DOHH2 (cell line): ENCODE measurements at regions not wholly inside any gene's neighbourhood (a gene's known extent, or its start where the extent isn't known, plus 50 kb on each side); places are given as distances from the start of the nearest gene placed in this dataset.

Source experiments
- H3F3A ChIP-seq: fragments of 200-600 bp; sonication (generic), shearing (Covaris generic); 2 replicates; pipeline ENCODE4 v1.6.0; 2016; ENCODE audit warnings: antibody characterized with exemption, mild to moderate bottlenecking; ENCODE audit not compliant: control insufficient read depth, insufficient read depth
- H3K27ac ChIP-seq: fragments of 200-600 bp; sonication (generic); 2 replicates; pipeline ENCODE4 v1.5.1; 2014; ENCODE audit warnings: low read depth, mild to moderate bottlenecking, low read length, moderate library complexity
- H3K27me3 ChIP-seq: fragments of 200-600 bp; sonication (generic); 2 replicates; pipeline ENCODE4 v1.6.1; 2014; ENCODE audit warnings: mild to moderate bottlenecking, low read length, mixed read lengths; ENCODE audit not compliant: control insufficient read depth
- H3K36me3 ChIP-seq: fragments of 200-600 bp; sonication (generic); 2 replicates; pipeline ENCODE4 v1.6.1; 2014; ENCODE audit warnings: mild to moderate bottlenecking, low read length, moderate library complexity, mixed read lengths; ENCODE audit not compliant: control insufficient read depth
- H3K4me1 ChIP-seq: fragments of 200-600 bp; sonication (generic); 2 replicates; pipeline ENCODE4 v1.6.1; 2014; ENCODE audit warnings: mild to moderate bottlenecking, low read length, mixed read lengths; ENCODE audit not compliant: control insufficient read depth
- H3K4me2 ChIP-seq: fragments of 200-600 bp; sonication (generic); 2 replicates; pipeline ENCODE4 v1.6.0; 2014; ENCODE audit warnings: mild to moderate bottlenecking, low read length, moderate library complexity
- H3K4me3 ChIP-seq: fragments of 200-600 bp; sonication (generic); 2 replicates; pipeline ENCODE4 v1.5.1; 2014; ENCODE audit warnings: mild to moderate bottlenecking, low read length, mixed read lengths
- H3K79me2 ChIP-seq: fragments of 200-600 bp; sonication (generic); 2 replicates; pipeline ENCODE4 v1.6.1; 2014; ENCODE audit warnings: mild to moderate bottlenecking, low read length, mixed read lengths; ENCODE audit not compliant: control insufficient read depth
- H3K9me2 ChIP-seq: fragments of 200-600 bp; sonication (generic); replicated peaks from 2 replicates; pipeline ENCODE4 v1.6.1; 2014; ENCODE audit warnings: mild to moderate bottlenecking, low read length, mixed read lengths; ENCODE audit not compliant: control insufficient read depth
- H3K9me3 ChIP-seq: fragments of 200-600 bp; sonication (generic); 2 replicates; pipeline ENCODE4 v1.6.1; 2014; ENCODE audit warnings: antibody characterized with exemption, low read length, mixed read lengths; ENCODE audit not compliant: control insufficient read depth, insufficient read depth
- H4K20me1 ChIP-seq: fragments of 200-600 bp; sonication (generic); 2 replicates; pipeline ENCODE4 v1.6.0; 2014; ENCODE audit warnings: low read depth, mild to moderate bottlenecking, antibody characterized with exemption, low read length, moderate library complexity; ENCODE audit not compliant: control insufficient read depth, insufficient read depth
- CTCF ChIP-seq: fragments of 200-600 bp; sonication (generic); IDR thresholded peaks from one replicate; pipeline ENCODE4 v1.5.1; 2014; ENCODE audit warnings: antibody characterized with exemption, mild to moderate bottlenecking, low read depth, low read length; ENCODE audit not compliant: poor library complexity, severe bottlenecking
- EZH2phosphoT487 ChIP-seq: fragments of 200-600 bp; sonication (generic); IDR thresholded peaks from 2 replicates; pipeline ENCODE4 v1.6.1; 2017; ENCODE audit warnings: borderline replicate concordance, mild to moderate bottlenecking, antibody characterized with exemption, low read length, moderate library complexity, mixed read lengths

GRCh38 chr16:51245658-51245995, 94.6 kb upstream of the SALL1 start:
- H3K4me3 ChIP-seq: no peak overlapping the region
- no peaks in the 10 kb centered on the region for H3K36me3 ChIP-seq
- H3K27me3 ChIP-seq: no peaks in the 10 kb centered on the region
- H3K4me1 ChIP-seq: no peaks in the 10 kb centered on the region
- H3K27ac ChIP-seq: no peak overlapping the region
- H3K4me2 ChIP-seq: no peak overlapping the region
- no peaks in the 10 kb centered on the region for H4K20me1 ChIP-seq
- no peaks in the 10 kb centered on the region for H3F3A ChIP-seq
- peaks cover 4% of the 10 kb centered on the region; the same call in 1 of the 2 replicates for H3K9me3 ChIP-seq
- TF ChIP-seq EZH2phosphoT487: no peak
- TF ChIP-seq CTCF: no peak
- no peaks in the 10 kb centered on the region for H3K9me2 ChIP-seq
- H3K79me2 ChIP-seq: no peaks in the 10 kb centered on the region

GRCh38 chr16:51244887-51245657, 94.0 kb upstream of the SALL1 start:
- Histone ChIP-seq H3K4me3 (no peak overlapping the region), H3F3A (no peaks in the 10 kb centered on the region), H3K27me3 (no peaks in the 10 kb centered on the region), H3K9me2 (no peaks in the 10 kb centered on the region), H3K27ac (no peak overlapping the region), H3K4me1 (no peaks in the 10 kb centered on the region), H3K79me2 (no peaks in the 10 kb centered on the region), H3K4me2 (no peak overlapping the region), H4K20me1 (no peaks in the 10 kb centered on the region), H3K36me3 (no peaks in the 10 kb centered on the region), H3K9me3 (peaks cover 4% of the 10 kb centered on the region; the same call in 1 of the 2 replicates)
- TF ChIP-seq EZH2phosphoT487 (no peak), CTCF (no peak)

- Histone ChIP-seq H3K4me2 (no peak overlapping the region), H3K36me3 (no peaks in the 10 kb centered on the region), H3K9me3 (peaks cover 4% of the 10 kb centered on the region; the same call in 1 of the 2 replicates), H3K27ac (no peak overlapping the region), H3K79me2 (no peaks in the 10 kb centered on the region), H3K4me1 (no peaks in the 10 kb centered on the region), H3F3A (no peaks in the 10 kb centered on the region), H4K20me1 (no peaks in the 10 kb centered on the region), H3K9me2 (no peaks in the 10 kb centered on the region; the same call in 1 of the 2 replicates), H3K27me3 (no peaks in the 10 kb centered on the region), H3K4me3 (no peak overlapping the region)
- no peak for TF ChIP-seq CTCF
- TF ChIP-seq EZH2phosphoT487: no peak
Measured at GRCh38 chr16:51243936-51244436, 92.9 kb upstream of the SALL1 start.
